ENCODE measurements at regions not wholly inside any gene's neighbourhood (a gene's known extent, or its start where the extent isn't known, plus 50 kb on each side); places are given as distances from the start of the nearest gene placed in this dataset.

DNA sequence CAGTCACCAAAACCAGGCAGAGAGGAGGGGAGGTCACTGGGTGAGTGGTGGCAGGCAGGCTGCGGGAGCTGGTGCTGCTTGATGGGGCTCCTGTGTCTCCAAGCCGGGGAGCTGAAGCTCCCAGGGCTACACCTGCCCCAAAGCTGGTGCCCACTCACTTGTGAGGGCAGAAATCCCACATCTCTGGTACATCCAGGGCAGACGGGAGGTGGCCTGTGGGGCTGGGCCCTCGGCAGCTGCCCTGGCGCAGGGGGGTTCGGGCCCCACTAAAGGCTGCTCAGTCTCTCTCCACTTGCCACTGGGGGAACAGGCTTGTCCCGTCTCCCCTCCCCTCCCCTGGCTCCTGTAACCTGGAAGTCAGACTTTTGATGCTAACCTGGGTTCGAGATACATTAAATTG, 55.6 kb upstream of the PPARA start:
- no peak for TF ChIP-seq EZH2phosphoT487 (IDR thresholded peaks at IDR 0.05; ENCODE audit: borderline replicate concordance, low read length)
- TF ChIP-seq, protein P1, sequence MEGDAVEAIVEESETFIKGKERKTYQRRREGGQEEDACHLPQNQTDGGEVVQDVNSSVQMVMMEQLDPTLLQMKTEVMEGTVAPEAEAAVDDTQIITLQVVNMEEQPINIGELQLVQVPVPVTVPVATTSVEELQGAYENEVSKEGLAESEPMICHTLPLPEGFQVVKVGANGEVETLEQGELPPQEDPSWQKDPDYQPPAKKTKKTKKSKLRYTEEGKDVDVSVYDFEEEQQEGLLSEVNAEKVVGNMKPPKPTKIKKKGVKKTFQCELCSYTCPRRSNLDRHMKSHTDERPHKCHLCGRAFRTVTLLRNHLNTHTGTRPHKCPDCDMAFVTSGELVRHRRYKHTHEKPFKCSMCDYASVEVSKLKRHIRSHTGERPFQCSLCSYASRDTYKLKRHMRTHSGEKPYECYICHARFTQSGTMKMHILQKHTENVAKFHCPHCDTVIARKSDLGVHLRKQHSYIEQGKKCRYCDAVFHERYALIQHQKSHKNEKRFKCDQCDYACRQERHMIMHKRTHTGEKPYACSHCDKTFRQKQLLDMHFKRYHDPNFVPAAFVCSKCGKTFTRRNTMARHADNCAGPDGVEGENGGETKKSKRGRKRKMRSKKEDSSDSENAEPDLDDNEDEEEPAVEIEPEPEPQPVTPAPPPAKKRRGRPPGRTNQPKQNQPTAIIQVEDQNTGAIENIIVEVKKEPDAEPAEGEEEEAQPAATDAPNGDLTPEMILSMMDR (IDR thresholded peaks at IDR 0.05; ENCODE audit: low read depth, low read length, poor library complexity, severe bottlenecking), result no peak
